Stimulated activated naive CD4-positive, alpha-beta T cell treated with Interleukin-2 at 50 U/mL for 16 hours (primary cell): ENCODE measurements at regions not wholly inside any gene's neighbourhood (a gene's known extent, or its start where the extent isn't known, plus 50 kb on each side); places are given as distances from the start of the nearest gene placed in this dataset.
"Not testable (repeated sequence)": the region's sequence is repeated elsewhere in the genome, so short reads cannot be mapped to it uniquely, and the experiment has no call there.

Experiments used
- DNase-seq: peaks from one replicate; lab custom pipeline; 2025; lab: John Stamatoyannopoulos, UW

- not testable (repeated sequence) for DNase-seq
These were observed 106.0 kb downstream of the BUD13 start for GRCh38 chr11:116666673-116667249.

GRCh38 chr11:116665523-116665922 lies 107.3 kb downstream of the BUD13 start:
- no peak for DNase-seq

- no peak for DNase-seq
These were observed 111.7 kb downstream of the BUD13 start for GRCh38 chr11:116661056-116661455.

- no peak for DNase-seq
These were observed 112.8 kb downstream of the BUD13 start for GRCh38 chr11:116660011-116660410.

- DNase-seq = no peak
These were observed 113.8 kb downstream of the BUD13 start for GRCh38 chr11:116658876-116659535.

- DNase-seq = no peak
These were observed 114.7 kb downstream of the BUD13 start for GRCh38 chr11:116657842-116658825.

GRCh38 chr11:116656011-116656410 lies 116.8 kb downstream of the BUD13 start:
- DNase-seq = no peak

GRCh38 chr11:116654526-116654925 lies 118.3 kb downstream of the BUD13 start:
- DNase-seq = no peak

GRCh38 chr11:116653206-116653605 lies 119.6 kb downstream of the BUD13 start:
- no peak for DNase-seq

GRCh38 chr11:116651737-116652237 lies 121.0 kb downstream of the BUD13 start:
- DNase-seq = no peak

- DNase-seq = no peak
These were observed 121.6 kb downstream of the BUD13 start for GRCh38 chr11:116651098-116651736.

- no peak for DNase-seq
These were observed 122.7 kb downstream of the BUD13 start for GRCh38 chr11:116650052-116650451.

- no peak for DNase-seq
These were observed 123.5 kb downstream of the BUD13 start for GRCh38 chr11:116649268-116649667.

- DNase-seq = no peak
These were observed 124.3 kb downstream of the BUD13 start for GRCh38 chr11:116648247-116649174.

- no peak for DNase-seq
These were observed 125.3 kb downstream of the BUD13 start for GRCh38 chr11:116647305-116648080.

- no peak for DNase-seq
These were observed 126.6 kb downstream of the BUD13 start for GRCh38 chr11:116646191-116646590.

GRCh38 chr11:116644941-116645305 lies 127.9 kb downstream of the BUD13 start:
- DNase-seq = no peak

- DNase-seq = no peak
These were observed 128.4 kb downstream of the BUD13 start for GRCh38 chr11:116644201-116644940.

GRCh38 chr11:116643521-116643920 lies 129.3 kb downstream of the BUD13 start:
- DNase-seq = no peak

GRCh38 chr11:116642902-116643301 lies 129.9 kb downstream of the BUD13 start:
- no peak for DNase-seq
